SK-N-SH treated with all-trans-retinoic acid at 6 μM for 48 hours (cell line): ENCODE measurements at regions not wholly inside any gene's neighbourhood (a gene's known extent, or its start where the extent isn't known, plus 50 kb on each side); places are given as distances from the start of the nearest gene placed in this dataset.

Experiments used
- ARNTL ChIP-seq: fragments of 450-650 bp; formaldehyde crosslinking; IDR thresholded peaks from 2 replicates; pipeline ENCODE4 v1.5.0; 2020; ENCODE audit warnings: low read depth, mild to moderate bottlenecking, moderate library complexity, borderline replicate concordance
- ESRRG ChIP-seq: fragments of 250-450 bp; sonication (Bioruptor Pico); IDR thresholded peaks from 2 replicates; pipeline ENCODE4 v1.6.1; 2021; ENCODE audit warnings: mild to moderate bottlenecking
- RARB ChIP-seq: fragments of 250-450 bp; sonication (Bioruptor Pico); IDR thresholded peaks from 2 replicates; pipeline ENCODE4 v1.8.0; 2021; ENCODE audit warnings: mild to moderate bottlenecking, moderate library complexity
- TOX ChIP-seq: fragments of 250-450 bp; sonication (Bioruptor Pico); IDR thresholded peaks from 2 replicates; pipeline ENCODE4 v1.8.0; 2021; ENCODE audit warnings: mild to moderate bottlenecking, moderate library complexity, borderline replicate concordance

- TF ChIP-seq ARNTL (CRISPR knock-in tag) (no peak), ESRRG (CRISPR knock-in tag) (no peak), RARB (CRISPR knock-in tag) (no peak), TOX (no peak)
Observed at GRCh38 chr2:105636109-105636740, 108.5 kb upstream of the NCK2 start.
